Small intestine (tissue), 7 donors: ENCODE measurements at regions not wholly inside any gene's neighbourhood (a gene's known extent, or its start where the extent isn't known, plus 50 kb on each side); places are given as distances from the start of the nearest gene placed in this dataset.

ENCODE experiments used
- DNase-seq, 2 donors: peaks; one replicate each; pipeline versions ENCODE4 v3.0.0 to v3.0.0-alpha.2; 2013
- FAIRE-seq: peaks from 2 replicates; lab custom pipeline; 2012; peaks lifted over from hg19 to GRCh38; lab: Jason Lieb, UNC
- H3K27ac ChIP-seq, 3 donors: one replicate each; pipeline ENCODE4 v1.5.1; 2013; ENCODE audit warnings: low read length in 2 of 3, mild to moderate bottlenecking in 2 of 3, control low read depth in 1 of 3, inconsistent platforms in 1 of 3, low read depth in 1 of 3, moderate library complexity in 1 of 3
- H3K27me3 ChIP-seq, 3 donors: one replicate each; pipeline ENCODE4 v1.6.1; 2013; ENCODE audit warnings: low read length in 3 of 3, inconsistent platforms in 1 of 3; ENCODE audit not compliant: control insufficient read depth in 3 of 3, insufficient read depth in 3 of 3
- H3K36me3 ChIP-seq, 3 donors: one replicate each; pipeline ENCODE4 v1.6.1; 2013; ENCODE audit warnings: low read length in 3 of 3, inconsistent platforms in 1 of 3, low read depth in 1 of 3, mild to moderate bottlenecking in 1 of 3, moderate library complexity in 1 of 3; ENCODE audit not compliant: control insufficient read depth in 3 of 3, insufficient read depth in 2 of 3
- H3K4me1 ChIP-seq, 3 donors: one replicate each; pipeline ENCODE4 v1.6.1; 2013; ENCODE audit warnings: low read length in 2 of 3, inconsistent platforms in 1 of 3, low read depth in 1 of 3, mild to moderate bottlenecking in 1 of 3, moderate library complexity in 1 of 3; ENCODE audit not compliant: control insufficient read depth in 3 of 3, insufficient read depth in 2 of 3
- H3K4me3 ChIP-seq, 3 donors: one replicate each; pipeline ENCODE4 v1.5.1; 2013; ENCODE audit warnings: low read length in 3 of 3, control low read depth in 1 of 3, inconsistent platforms in 1 of 3, low read depth in 1 of 3, mild to moderate bottlenecking in 1 of 3, moderate library complexity in 1 of 3
- H3K9me3 ChIP-seq, 2 donors: one replicate each; pipeline ENCODE4 v1.6.1; 2013; ENCODE audit warnings: low read depth in 1 of 2, low read length in 1 of 2; ENCODE audit not compliant: control insufficient read depth in 2 of 2, insufficient read depth in 1 of 2
- WGBS, 3 donors: extraction: QIAGEN DNeasy Blood & Tissue Kit; methylation state at CpG; one replicate each; pipeline ENCODE4 v1.1.7; 2013; 5-methylcytosine and 5-hydroxymethylcytosine counted together
- donor health status: healthy with polysubstance abuse.
- donor health status: control.
- donor health status: control.
- donor health status: Bipolar disorder and iron deficiency.
- donor health status: healthy.

DNA sequence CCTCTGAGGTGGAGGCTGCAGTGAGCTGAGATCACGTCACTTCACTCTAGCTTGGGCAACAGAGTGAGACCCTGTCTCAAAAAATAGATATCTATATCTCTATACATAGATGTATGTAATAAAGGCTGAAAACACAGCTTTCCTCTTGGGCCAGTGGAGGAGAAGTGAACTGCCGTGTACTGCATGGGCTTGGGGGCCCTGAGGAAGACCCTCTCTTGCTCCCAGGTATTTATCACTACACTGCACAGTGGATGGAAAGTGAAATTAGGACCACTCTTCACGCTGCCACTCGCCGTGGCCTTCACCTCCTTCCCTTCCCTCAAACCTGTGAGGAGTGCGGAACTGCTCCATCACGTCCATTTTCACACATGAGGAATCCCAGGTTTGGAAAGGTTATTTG is 68.8 kb upstream of the SIAH1 start:
- Histone ChIP-seq H3K27me3 (no peaks in the 10 kb centered on the region), H3K9me3 (no peaks in the 10 kb centered on the region), H3K4me3 (no peak overlapping the region), H3K36me3 (no peaks in the 10 kb centered on the region), H3K4me1 (no peaks in the 10 kb centered on the region), H3K27ac (no peak overlapping the region)
- 93 to 95% (median 94%) methylated on average over 7 of the region's 7 CpGs for WGBS, 3 donors
- no peak for DNase-seq
- FAIRE-seq = no peak

DNA sequence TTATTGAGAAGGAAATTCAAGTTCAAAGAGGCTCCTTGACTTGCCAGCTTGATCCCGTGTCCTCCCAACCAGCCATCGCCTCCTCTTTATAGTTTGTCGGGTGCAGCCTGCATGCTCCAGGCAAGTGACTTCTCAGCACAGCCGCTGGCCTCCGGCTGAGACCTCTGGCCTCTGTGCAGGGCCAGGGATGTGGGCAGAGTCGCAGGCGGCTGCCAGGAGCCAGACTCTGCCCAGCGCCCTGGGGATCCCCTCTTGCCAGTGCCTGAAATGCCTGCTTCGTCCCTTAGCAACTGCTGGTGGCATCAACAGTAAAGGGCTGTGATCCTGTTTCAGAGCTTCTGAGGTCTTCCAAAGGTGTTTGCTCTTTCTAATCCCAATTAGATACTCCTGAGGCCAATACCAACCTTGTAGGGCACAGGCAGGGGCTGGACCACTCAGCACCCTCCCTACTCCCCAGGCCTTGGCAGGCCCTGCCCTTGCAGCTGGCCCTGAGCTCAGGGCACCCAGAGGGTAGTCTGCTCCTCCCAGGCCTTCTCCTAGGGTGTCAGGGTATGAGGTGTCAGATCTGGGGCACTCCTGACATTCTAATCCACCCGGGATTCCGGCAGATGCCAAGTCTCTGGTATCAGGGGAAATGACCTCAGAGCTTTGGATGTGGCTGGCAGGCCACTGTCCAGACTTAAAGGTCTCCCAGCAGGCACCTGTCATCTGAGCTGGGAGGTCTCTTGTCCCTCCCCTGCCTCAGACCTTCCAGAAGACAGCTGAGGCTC is 68.0 kb upstream of the SIAH1 start:
- Histone ChIP-seq H3K9me3 (no peaks in the 10 kb centered on the region), H3K27me3 (no peaks in the 10 kb centered on the region), H3K4me3 (no peak overlapping the region), H3K4me1 (no peaks in the 10 kb centered on the region), H3K27ac (no peak overlapping the region), H3K36me3 (no peaks in the 10 kb centered on the region)
- FAIRE-seq = no peak
- no peak for DNase-seq
- 70 to 86% (median 74%) methylated on average over 11 of the region's 11 CpGs for WGBS, 3 donors

DNA sequence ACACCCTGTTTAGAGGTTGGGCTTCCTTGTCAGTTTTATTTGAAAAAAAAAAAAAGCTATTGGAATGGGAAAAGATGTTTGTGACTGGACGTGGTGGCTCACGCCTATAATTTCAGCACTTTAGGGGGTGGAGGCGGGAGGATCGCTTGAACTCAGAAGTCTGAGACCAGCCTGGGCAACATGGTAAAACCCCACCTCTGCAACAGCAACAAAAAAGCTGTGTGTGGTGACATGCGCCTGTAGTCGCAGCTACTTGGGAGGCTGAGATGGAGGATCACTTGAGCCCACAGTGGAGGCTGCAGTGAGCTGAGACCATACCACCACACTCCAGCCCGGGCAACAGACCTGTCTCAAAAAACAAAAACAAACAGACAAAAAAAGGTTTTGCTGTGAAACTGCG is 66.1 kb upstream of the SIAH1 start:
- DNase-seq = no peak
- Histone ChIP-seq H3K4me3 (no peak overlapping the region), H3K4me1 (no peaks in the 10 kb centered on the region), H3K27me3 (no peaks in the 10 kb centered on the region), H3K27ac (no peak overlapping the region), H3K36me3 (no peaks in the 10 kb centered on the region), H3K9me3 (no peaks in the 10 kb centered on the region)
- FAIRE-seq = no peak
- WGBS, 3 donors = 90 to 98% (median 94%) methylated on average over 8 of the region's 8 CpGs

DNA sequence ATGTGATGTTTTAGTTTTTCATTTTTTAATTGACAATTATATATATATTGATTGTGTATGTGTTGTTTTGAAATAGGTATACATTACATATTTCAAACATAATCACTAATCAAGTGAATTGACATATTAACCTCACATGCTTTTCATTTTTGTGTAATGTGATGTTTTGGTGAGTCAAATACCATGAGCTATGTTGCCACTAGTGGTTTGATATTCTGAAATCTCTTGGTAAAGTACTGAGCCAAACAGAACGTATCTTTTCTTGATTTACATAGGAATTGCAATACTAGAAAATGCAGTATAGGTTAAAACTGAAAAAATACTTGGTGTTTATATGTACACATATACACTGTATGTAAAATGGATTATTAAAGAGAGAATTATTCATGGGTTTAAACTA is 65.2 kb upstream of the SIAH1 start:
- Histone ChIP-seq H3K36me3 (no peaks in the 10 kb centered on the region), H3K27ac (no peak overlapping the region), H3K4me1 (no peaks in the 10 kb centered on the region), H3K27me3 (no peaks in the 10 kb centered on the region), H3K9me3 (no peaks in the 10 kb centered on the region), H3K4me3 (no peak overlapping the region)
- DNase-seq = no peak
- 24 to 33% (median 32%) methylated on average over 1 of the region's 1 CpG for WGBS, 3 donors
- FAIRE-seq = no peak

DNA sequence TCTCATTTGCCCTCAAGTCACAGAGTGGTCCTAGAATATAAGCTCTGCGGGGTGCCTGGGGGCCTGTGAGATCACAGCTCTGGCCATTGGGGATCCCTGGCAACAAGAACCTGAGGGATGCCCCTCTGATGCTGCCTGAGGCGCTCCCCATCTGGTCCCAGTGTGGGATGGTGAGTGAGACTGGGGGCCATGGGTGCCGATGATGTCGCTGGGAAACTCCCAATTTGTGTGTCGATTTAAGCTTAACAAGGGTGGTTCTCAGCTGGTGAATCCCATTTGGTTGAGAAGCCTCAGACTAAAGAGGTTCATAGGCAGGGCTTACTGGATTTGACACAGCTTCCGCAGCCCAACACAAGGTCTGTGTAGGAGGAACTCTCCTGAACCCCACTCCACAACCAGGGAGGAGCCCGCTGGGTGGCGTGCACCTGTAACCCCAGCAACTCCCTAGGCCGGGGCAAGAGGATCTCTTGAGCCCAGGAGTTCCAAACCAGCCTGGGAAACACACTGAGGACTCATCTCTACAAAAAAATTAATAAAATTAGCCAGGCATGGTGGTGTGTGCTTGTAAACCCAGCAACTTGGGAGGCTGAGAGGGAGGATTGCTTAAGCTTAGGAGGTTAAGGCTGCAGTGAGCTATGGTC is 63.7 kb upstream of the SIAH1 start:
- WGBS, 3 donors = 89 to 94% (median 94%) methylated on average over 9 of the region's 9 CpGs
- H3K27me3 ChIP-seq = no peaks in the 10 kb centered on the region
- no peaks in the 10 kb centered on the region for H3K36me3 ChIP-seq
- FAIRE-seq = no peak
- no peaks in the 10 kb centered on the region for H3K9me3 ChIP-seq
- DNase-seq = no peak
- peaks cover 0 to 3% (median 0%) of the 10 kb centered on the region in 3 donors for H3K4me1 ChIP-seq
- H3K4me3 ChIP-seq = no peak overlapping the region
- H3K27ac ChIP-seq = no peak overlapping the region

DNA sequence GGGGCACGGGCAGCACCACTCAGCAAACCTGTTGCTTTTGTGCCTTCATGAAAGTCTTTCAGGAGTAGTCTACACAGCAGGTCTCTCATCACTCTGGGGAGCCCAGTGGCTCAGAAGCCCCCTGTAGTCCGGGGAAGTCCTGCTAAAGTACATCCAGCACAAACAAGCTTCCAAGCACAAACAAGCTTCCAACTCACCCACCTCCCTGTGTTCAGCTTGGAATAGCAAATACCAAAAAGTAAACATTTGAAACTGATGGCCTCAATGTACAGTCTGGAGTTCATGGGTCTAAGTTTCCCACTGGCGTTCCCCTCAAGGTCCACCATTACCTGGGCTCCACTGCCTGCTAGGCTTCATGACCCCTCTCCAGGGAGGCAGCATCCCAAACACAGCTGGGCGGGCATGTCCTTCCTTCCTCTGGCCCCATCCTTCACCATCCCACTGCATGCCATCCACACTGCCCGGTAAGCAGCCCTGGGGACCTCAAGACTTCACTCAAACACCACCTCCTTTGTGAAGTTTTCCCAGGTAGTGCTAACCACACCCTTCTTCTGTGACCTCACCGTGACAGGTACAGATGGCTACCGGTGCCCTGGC is 62.8 kb upstream of the SIAH1 start:
- no peaks in the 10 kb centered on the region for H3K27me3 ChIP-seq
- no peak overlapping the region for H3K27ac ChIP-seq
- FAIRE-seq = no peak
- H3K36me3 ChIP-seq = no peaks in the 10 kb centered on the region
- DNase-seq = no peak
- no peaks in the 10 kb centered on the region for H3K9me3 ChIP-seq
- H3K4me3 ChIP-seq = no peak overlapping the region
- WGBS, 3 donors = 72 to 82% (median 82%) methylated on average over 7 of the region's 7 CpGs
- H3K4me1 ChIP-seq = peaks cover 0 to 3% (median 0%) of the 10 kb centered on the region in 3 donors

DNA sequence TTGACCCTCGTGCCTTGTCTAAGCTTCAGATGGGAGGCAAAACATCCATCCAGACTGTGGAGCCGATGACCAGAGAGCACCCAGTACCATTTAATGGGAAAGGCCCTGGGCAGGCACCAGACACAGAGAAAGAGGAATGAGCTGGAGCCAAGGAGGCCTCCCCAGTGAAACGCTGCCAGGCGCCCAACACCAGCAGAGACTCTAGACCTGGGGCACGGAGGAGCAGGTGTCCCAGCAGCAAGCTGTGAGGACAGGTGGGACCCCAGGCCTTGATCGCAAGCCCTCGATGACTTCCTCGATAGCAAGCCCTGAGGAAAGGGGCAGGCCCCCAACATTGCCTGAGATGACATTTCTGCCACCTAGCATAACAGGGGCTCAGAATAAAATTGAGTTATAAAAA is 62.2 kb upstream of the SIAH1 start:
- no peak for FAIRE-seq
- no peaks in the 10 kb centered on the region for H3K36me3 ChIP-seq
- H3K9me3 ChIP-seq = no peaks in the 10 kb centered on the region
- no peak overlapping the region for H3K27ac ChIP-seq
- H3K4me3 ChIP-seq = no peak overlapping the region
- WGBS, 3 donors = 93 to 94% (median 93%) methylated on average over 8 of the region's 8 CpGs
- H3K27me3 ChIP-seq = no peaks in the 10 kb centered on the region
- DNase-seq = no peak
- H3K4me1 ChIP-seq = peaks cover 0 to 3% (median 0%) of the 10 kb centered on the region in 3 donors

DNA sequence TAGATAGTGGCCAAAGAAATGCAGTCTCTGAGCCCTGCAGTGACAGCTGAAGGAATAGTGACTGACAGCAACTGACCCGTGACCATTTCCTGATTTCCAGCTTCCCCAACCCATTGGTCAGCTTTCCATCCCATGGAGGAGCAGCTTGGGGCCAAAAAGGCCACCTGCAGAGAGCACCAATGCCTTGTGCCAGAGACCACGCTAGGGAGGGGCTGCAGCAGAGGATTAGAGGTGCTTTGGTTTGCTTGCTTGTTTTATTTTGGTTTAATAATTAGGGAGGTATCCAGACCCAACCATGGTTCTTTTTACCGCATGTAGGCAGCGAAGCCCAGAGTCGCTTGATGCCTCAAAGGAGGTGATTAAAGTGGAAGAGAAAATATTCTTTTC is 61.3 kb upstream of the SIAH1 start:
- H3K4me3 ChIP-seq = no peak overlapping the region
- no peak for FAIRE-seq
- peaks cover 0 to 3% (median 0%) of the 10 kb centered on the region in 3 donors for H3K4me1 ChIP-seq
- no peak overlapping the region for H3K27ac ChIP-seq
- WGBS, 3 donors = 66 to 80% (median 79%) methylated on average over 5 of the region's 5 CpGs
- DNase-seq = no peak
- no peaks in the 10 kb centered on the region for H3K36me3 ChIP-seq
- H3K9me3 ChIP-seq = no peaks in the 10 kb centered on the region
- H3K27me3 ChIP-seq = no peaks in the 10 kb centered on the region
